ENCODE measurements at regions not wholly inside any gene's neighbourhood (a gene's known extent, or its start where the extent isn't known, plus 50 kb on each side); places are given as distances from the start of the nearest gene placed in this dataset.
"Not testable (repeated sequence)": the region's sequence is repeated elsewhere in the genome, so short reads cannot be mapped to it uniquely, and the experiment has no call there.

DNA sequence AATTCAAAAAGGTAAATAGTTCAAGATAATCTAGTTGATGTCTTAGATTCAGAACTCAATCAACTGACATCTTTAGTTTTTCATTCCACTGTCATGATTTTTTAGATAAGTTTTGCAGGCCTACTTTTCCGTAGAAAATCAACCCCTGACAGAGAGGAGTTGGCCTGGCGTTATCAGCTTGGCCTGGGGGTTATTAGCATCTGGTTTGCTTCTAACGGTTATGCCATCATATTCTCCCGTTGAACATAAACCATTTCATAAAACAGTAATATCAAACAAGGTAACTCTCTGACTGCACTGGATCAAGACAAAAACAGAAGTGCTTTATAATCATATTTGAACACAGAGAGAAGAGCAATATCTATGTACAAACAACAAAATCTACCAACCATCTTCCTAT is 130.8 kb upstream of the PCDH20 start:
- Histone ChIP-seq H3K9me3 (no peaks in the 10 kb centered on the region), H3K4me1 (no peaks in the 10 kb centered on the region), H3K27me3 (no peaks in the 10 kb centered on the region), H3K4me3 (no peak overlapping the region), H3K27ac (no peak overlapping the region), H3K36me3 (replicated peaks in 1 of 2; ENCODE audit: insufficient read depth in 1 of 2, low read depth in 2 of 2) (no peaks in the 10 kb centered on the region)
- WGBS, 2 donors, result 61 to 71% methylated on average over 4 of the region's 4 CpGs
- DNase-seq (no peak), ATAC-seq (no peak)
- intact Hi-C loops (cut with DNase I), result no loop called here
- TF ChIP-seq CTCF (IDR thresholded peaks at IDR 0.05) (no peak), POLR2A (IDR thresholded peaks at IDR 0.05) (no peak)

- Histone ChIP-seq H3K27ac (no peak overlapping the region), H3K36me3 (replicated peaks in 1 of 2; ENCODE audit: insufficient read depth in 1 of 2, low read depth in 2 of 2) (no peaks in the 10 kb centered on the region), H3K4me3 (no peak overlapping the region), H3K4me1 (no peaks in the 10 kb centered on the region), H3K27me3 (no peaks in the 10 kb centered on the region), H3K9me3 (no peaks in the 10 kb centered on the region)
- TF ChIP-seq POLR2A (IDR thresholded peaks at IDR 0.05) (no peak), CTCF (IDR thresholded peaks at IDR 0.05) (no peak)
- DNase-seq, result no peak
- no peak for ATAC-seq
- WGBS, 2 donors, result 57 to 82% methylated on average over 1 of the region's 1 CpG
- intact Hi-C loops (cut with DNase I), result no loop called here
These were observed 120.8 kb upstream of the PCDH20 start for GRCh38 chr13:61536433-61536832.

DNA sequence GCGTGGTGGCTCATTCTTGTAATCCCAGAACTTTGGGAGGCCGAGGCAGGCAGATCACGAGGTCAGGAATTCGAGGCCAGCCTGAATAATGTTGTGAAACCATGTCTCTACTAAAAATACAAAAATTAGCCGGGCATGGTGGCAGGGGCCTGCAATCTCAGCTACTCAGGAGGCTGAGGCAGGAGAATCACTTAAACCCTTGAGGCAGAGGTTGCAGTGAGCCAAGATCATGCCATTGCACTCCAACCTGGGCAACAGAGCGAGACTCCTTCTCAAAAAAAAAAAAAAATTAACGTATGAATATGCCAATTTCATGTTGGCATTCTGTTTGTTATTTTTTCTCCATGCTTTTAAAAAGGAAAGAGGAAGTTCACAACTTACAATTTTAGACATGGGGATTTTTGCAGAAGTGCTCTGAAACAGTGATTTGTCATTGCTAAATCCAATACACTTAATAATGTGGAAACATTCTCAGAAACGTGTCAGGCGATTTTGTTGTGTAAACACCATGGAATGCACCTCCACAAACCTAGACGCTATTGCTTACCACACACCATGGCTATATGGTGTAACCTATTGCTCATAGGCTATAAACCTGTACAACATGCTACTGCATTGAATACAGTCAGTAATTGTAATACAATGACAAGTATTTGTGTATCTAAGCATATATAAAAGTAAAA is 115.9 kb upstream of the PCDH20 start:
- WGBS, 2 donors, result 48 to 57% methylated on average over 10 of the region's 10 CpGs
- Histone ChIP-seq H3K27ac (no peak overlapping the region), H3K27me3 (no peaks in the 10 kb centered on the region), H3K4me3 (no peak overlapping the region), H3K36me3 (replicated peaks in 1 of 2; ENCODE audit: insufficient read depth in 1 of 2, low read depth in 2 of 2) (no peaks in the 10 kb centered on the region), H3K9me3 (no peaks in the 10 kb centered on the region), H3K4me1 (no peaks in the 10 kb centered on the region)
- intact Hi-C loops (cut with DNase I), result no loop called here
- DNase-seq (no peak), ATAC-seq (no peak)
- TF ChIP-seq CTCF (IDR thresholded peaks at IDR 0.05), result no peak
- no peak for TF ChIP-seq POLR2A (IDR thresholded peaks at IDR 0.05)

DNA sequence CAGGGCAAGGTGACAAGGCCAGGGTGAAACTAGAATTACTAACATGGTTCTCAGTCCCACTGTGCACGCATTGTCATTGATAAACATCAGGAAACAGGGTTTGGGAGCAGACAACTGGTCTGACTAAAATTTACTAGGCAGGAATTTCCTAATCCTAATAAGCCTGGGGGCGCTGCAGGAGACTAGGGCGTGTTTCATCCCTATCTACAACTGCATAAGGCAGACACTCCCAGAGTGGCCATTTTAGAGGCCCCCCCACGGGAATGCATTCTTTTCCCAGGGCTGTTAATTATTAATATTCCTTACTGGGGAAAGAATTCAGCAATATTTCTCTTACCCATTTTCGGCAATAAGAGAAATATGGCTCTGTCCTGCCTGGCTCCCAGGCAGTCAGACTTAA is 103.6 kb upstream of the PCDH20 start:
- intact Hi-C loops (cut with DNase I); H3K27me3 ChIP-seq; H3K9me3 ChIP-seq; H3K27ac ChIP-seq; ATAC-seq; H3K4me3 ChIP-seq; H3K36me3 ChIP-seq (replicated peaks in 1 of 2; ENCODE audit: insufficient read depth in 1 of 2, low read depth in 2 of 2); H3K4me1 ChIP-seq; DNase-seq: not testable (repeated sequence)
- WGBS, 2 donors, result 56 to 60% methylated on average over 5 of the region's 5 CpGs

GRCh38 chr13:61508936-61509335 is 93.3 kb upstream of the PCDH20 start:
- Histone ChIP-seq H3K9me3 (no peaks in the 10 kb centered on the region), H3K4me1 (no peaks in the 10 kb centered on the region), H3K27me3 (no peaks in the 10 kb centered on the region), H3K36me3 (replicated peaks in 1 of 2; ENCODE audit: insufficient read depth in 1 of 2, low read depth in 2 of 2) (no peaks in the 10 kb centered on the region), H3K27ac (no peak overlapping the region), H3K4me3 (no peak overlapping the region)
- DNase-seq, result no peak
- no peak for ATAC-seq
- intact Hi-C loops (cut with DNase I), result no loop called here
- TF ChIP-seq CTCF (IDR thresholded peaks at IDR 0.05) (no peak), POLR2A (IDR thresholded peaks at IDR 0.05) (no peak)
- 49 to 63% methylated on average over 2 of the region's 2 CpGs for WGBS, 2 donors
